ENCODE measurements at regions not wholly inside any gene's neighbourhood (a gene's known extent, or its start where the extent isn't known, plus 50 kb on each side); places are given as distances from the start of the nearest gene placed in this dataset.
"Not testable (repeated sequence)": the region's sequence is repeated elsewhere in the genome, so short reads cannot be mapped to it uniquely, and the experiment has no call there.

GRCh38 chr3:162708942-162709706, 1212.5 kb downstream of the OTOL1 start:
- H3K79me2 ChIP-seq (ENCODE audit: insufficient read depth, low read length); H3K9me2 ChIP-seq (ENCODE audit: insufficient read depth); H3K36me3 ChIP-seq (ENCODE audit: control insufficient read depth in 1 of 2, insufficient read depth in 2 of 2, low read length in 2 of 2); H3K27ac ChIP-seq (ENCODE audit: low read depth, low read length); H3K9ac ChIP-seq (ENCODE audit: low read length); H4K20me1 ChIP-seq (ENCODE audit: insufficient read depth); CTCF ChIA-PET; intact Hi-C loops (cut with micrococcal nuclease); H2AFZ ChIP-seq (ENCODE audit: low read depth, low read length, poor library complexity, severe bottlenecking); H3K9me3 ChIP-seq (ENCODE audit: control insufficient read depth in 1 of 2, insufficient read depth in 1 of 2, low read depth in 1 of 2, low read length in 2 of 2); H3K27me3 ChIP-seq (ENCODE audit: insufficient read depth, low read length); BruUV-seq (replicated peaks); RAD21 ChIA-PET (ENCODE audit: low non-redundant PET in 1 of 2, low total read pairs in 2 of 2, uncharacterized antibody in 2 of 2, unreplicated experiment in 2 of 2); ATAC-seq; H3K4me3 ChIP-seq (replicated peaks in 1 of 2; ENCODE audit: low read depth in 1 of 2, low read length in 2 of 2); H3K4me2 ChIP-seq (ENCODE audit: low read length); H3K4me1 ChIP-seq (ENCODE audit: control insufficient read depth in 1 of 2, insufficient read depth in 2 of 2, low read length in 2 of 2); POLR2A ChIA-PET; DNase-seq (ENCODE audit: low read depth, low spot score): not testable (repeated sequence)

- ChIA-PET CTCF (no interaction called here), POLR2A (no interaction called here), RAD21 (ENCODE audit: low non-redundant PET in 1 of 2, low total read pairs in 2 of 2, uncharacterized antibody in 2 of 2, unreplicated experiment in 2 of 2) (no interaction called here)
- Histone ChIP-seq H3K79me2 (ENCODE audit: insufficient read depth, low read length) (no peaks in the 10 kb centered on the region), H3K27ac (ENCODE audit: low read depth, low read length) (no peak overlapping the region), H3K4me1 (ENCODE audit: control insufficient read depth in 1 of 2, insufficient read depth in 2 of 2, low read length in 2 of 2) (no peaks in the 10 kb centered on the region), H3K9ac (ENCODE audit: low read length) (no peak overlapping the region), H3K9me2 (ENCODE audit: insufficient read depth) (no peaks in the 10 kb centered on the region), H4K20me1 (ENCODE audit: insufficient read depth) (no peaks in the 10 kb centered on the region), H3K9me3 (ENCODE audit: control insufficient read depth in 1 of 2, insufficient read depth in 1 of 2, low read depth in 1 of 2, low read length in 2 of 2) (no peaks in the 10 kb centered on the region), H2AFZ (ENCODE audit: low read depth, low read length, poor library complexity, severe bottlenecking) (no peak overlapping the region), H3K4me2 (ENCODE audit: low read length) (no peak overlapping the region), H3K4me3 (replicated peaks in 1 of 2; ENCODE audit: low read depth in 1 of 2, low read length in 2 of 2) (no peak overlapping the region), H3K36me3 (ENCODE audit: control insufficient read depth in 1 of 2, insufficient read depth in 2 of 2, low read length in 2 of 2) (no peaks in the 10 kb centered on the region), H3K27me3 (ENCODE audit: insufficient read depth, low read length) (no peaks in the 10 kb centered on the region)
- intact Hi-C loops (cut with micrococcal nuclease) = no loop called here
- no TSS peak for BruUV-seq (replicated peaks)
- no peak for DNase-seq (ENCODE audit: low read depth, low spot score)
- ATAC-seq = no peak
- TF ChIP-seq REST (IDR thresholded peaks at IDR 0.05; ENCODE audit: low read depth) = no peak
Measured at GRCh38 chr3:162710332-162711112, 1213.9 kb downstream of the OTOL1 start.

DNA sequence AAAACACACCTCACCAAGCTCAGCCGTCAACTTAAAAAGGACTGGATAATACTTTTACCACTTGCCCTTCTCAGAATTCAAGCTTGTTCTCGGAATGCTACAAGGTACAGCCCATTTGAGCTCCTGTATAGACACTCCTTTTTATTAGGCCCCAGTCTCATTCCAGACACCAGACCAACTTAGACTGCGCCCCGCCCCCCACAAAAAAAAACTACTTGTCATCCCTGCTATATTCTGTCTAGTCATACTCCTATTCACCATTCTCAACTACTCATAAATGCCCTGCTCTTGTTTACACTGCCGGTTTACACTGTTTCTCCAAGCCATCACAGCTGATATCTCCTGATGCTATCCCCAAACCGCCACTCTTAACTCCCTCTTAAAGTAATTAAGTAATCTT, 1220.5 kb downstream of the OTOL1 start:
- H3K4me2 ChIP-seq (ENCODE audit: low read length); H4K20me1 ChIP-seq (ENCODE audit: insufficient read depth); H3K36me3 ChIP-seq (ENCODE audit: control insufficient read depth in 1 of 2, insufficient read depth in 2 of 2, low read length in 2 of 2); H3K9me2 ChIP-seq (ENCODE audit: insufficient read depth); H3K4me1 ChIP-seq (ENCODE audit: control insufficient read depth in 1 of 2, insufficient read depth in 2 of 2, low read length in 2 of 2); BruUV-seq (replicated peaks); H3K27me3 ChIP-seq (ENCODE audit: insufficient read depth, low read length); intact Hi-C loops (cut with micrococcal nuclease); ATAC-seq; H3K27ac ChIP-seq (ENCODE audit: low read depth, low read length); H3K4me3 ChIP-seq (replicated peaks in 1 of 2; ENCODE audit: low read depth in 1 of 2, low read length in 2 of 2); DNase-seq (ENCODE audit: low read depth, low spot score); RAD21 ChIA-PET (ENCODE audit: low non-redundant PET in 1 of 2, low total read pairs in 2 of 2, uncharacterized antibody in 2 of 2, unreplicated experiment in 2 of 2); H3K9me3 ChIP-seq (ENCODE audit: control insufficient read depth in 1 of 2, insufficient read depth in 1 of 2, low read depth in 1 of 2, low read length in 2 of 2); H3K79me2 ChIP-seq (ENCODE audit: insufficient read depth, low read length); H2AFZ ChIP-seq (ENCODE audit: low read depth, low read length, poor library complexity, severe bottlenecking); POLR2A ChIA-PET; H3K9ac ChIP-seq (ENCODE audit: low read length); CTCF ChIA-PET: not testable (repeated sequence)

Data from HCT116 (cell line).